ENCODE measurements at regions not wholly inside any gene's neighbourhood (a gene's known extent, or its start where the extent isn't known, plus 50 kb on each side); places are given as distances from the start of the nearest gene placed in this dataset.

DNA sequence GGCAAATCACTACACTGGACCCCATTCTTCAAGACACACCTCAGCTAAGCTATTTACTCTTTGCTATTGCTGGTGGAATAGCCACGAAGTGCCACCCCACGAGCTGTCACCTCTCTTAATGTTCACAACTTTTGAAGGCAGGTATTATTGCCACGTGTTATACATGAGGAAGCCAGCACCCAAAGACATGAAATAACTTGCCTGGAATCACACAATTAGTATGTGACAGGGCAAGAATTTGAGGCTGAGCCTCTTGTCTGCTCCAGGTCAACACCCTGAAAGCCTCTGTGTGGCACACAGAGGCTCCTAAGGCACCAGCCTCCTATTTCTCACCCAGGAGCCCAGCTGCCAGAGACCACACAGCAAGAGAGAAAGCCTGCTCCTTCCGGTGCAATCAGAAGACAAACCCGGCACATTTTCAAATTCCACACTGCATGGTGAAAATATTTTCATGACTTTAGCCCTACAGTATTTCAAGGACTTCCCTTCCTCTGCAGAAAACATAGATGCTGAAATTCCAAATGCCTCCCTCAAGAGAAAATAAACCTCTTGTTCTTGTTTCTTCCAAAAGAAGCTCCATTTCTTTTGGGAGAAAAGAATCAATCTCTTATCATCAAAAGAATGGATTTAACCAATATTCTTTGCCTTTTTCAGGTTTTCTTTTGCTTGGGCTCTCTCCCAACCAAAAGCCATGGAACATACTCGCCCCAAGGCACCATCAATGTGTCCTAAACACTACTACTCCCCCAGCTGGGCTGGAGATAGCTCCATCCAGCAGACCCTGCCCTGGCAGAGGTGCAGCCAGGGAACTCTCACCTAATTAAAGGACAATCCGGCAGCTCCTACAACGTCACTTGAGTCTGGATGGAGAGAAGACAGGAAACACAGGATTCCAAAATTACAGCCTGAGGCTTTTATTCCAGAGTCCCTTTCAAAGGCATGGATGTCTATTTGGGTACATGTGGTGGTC lies 84.7 kb upstream of the THBS1 start:
- TF ChIP-seq, protein P1, sequence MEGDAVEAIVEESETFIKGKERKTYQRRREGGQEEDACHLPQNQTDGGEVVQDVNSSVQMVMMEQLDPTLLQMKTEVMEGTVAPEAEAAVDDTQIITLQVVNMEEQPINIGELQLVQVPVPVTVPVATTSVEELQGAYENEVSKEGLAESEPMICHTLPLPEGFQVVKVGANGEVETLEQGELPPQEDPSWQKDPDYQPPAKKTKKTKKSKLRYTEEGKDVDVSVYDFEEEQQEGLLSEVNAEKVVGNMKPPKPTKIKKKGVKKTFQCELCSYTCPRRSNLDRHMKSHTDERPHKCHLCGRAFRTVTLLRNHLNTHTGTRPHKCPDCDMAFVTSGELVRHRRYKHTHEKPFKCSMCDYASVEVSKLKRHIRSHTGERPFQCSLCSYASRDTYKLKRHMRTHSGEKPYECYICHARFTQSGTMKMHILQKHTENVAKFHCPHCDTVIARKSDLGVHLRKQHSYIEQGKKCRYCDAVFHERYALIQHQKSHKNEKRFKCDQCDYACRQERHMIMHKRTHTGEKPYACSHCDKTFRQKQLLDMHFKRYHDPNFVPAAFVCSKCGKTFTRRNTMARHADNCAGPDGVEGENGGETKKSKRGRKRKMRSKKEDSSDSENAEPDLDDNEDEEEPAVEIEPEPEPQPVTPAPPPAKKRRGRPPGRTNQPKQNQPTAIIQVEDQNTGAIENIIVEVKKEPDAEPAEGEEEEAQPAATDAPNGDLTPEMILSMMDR (IDR thresholded peaks at IDR 0.05; ENCODE audit: control extremely low read depth, extremely low read depth, low read depth, missing control alignments): no peak
- ChIA-PET CTCF (interaction anchor here (0.8 to 1.4 kb wide), 2 partner anchors 15 to 26 kb away, joined by 3 to 4 read pairs; no protein-coding TSS in a partner anchor), POLR2A (no interaction called here)
- no peak for DNase-seq (ENCODE audit: extremely low spot score)

DNA sequence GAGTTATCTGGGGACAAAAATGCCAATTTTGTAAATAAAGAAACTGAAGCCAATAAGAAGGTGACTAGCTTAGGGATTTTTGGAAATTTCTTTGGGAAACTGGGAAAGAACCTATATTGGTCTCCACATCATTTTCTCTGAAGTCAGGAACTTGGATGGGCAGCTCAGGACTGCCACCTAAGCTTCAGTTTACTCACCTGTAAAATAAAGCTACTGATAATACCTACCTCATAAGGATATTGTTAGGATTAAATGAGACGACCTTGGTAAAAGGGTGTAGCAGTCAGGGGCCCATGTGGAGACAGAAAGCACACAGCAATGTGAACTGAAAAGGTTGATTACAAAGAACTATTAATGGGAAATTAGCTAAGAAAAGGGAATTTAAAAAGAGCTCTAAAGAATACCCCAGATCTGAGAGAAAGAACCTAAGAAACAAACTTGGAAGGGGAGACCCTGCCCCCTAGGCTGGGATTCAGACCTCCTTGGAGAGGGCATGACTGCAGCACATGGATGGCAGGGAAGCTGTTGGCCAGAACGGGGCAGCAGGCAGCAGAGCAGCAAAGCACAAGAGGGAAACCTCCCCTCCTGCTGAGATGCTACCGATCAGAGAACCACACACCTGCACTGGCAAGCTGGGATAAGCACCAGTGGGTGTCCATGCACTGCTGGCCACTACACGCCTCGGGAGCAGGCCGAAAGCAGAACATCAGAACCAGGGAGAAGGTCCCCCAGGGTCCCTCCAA lies 83.7 kb upstream of the THBS1 start:
- ChIA-PET CTCF (interaction anchor here (1.3 to 1.8 kb wide), 4 partner anchors 9 to 83 kb away, joined by 3 to 5 read pairs (median 4); partner anchors contain the start of gene THBS1), POLR2A (no interaction called here)

DNA sequence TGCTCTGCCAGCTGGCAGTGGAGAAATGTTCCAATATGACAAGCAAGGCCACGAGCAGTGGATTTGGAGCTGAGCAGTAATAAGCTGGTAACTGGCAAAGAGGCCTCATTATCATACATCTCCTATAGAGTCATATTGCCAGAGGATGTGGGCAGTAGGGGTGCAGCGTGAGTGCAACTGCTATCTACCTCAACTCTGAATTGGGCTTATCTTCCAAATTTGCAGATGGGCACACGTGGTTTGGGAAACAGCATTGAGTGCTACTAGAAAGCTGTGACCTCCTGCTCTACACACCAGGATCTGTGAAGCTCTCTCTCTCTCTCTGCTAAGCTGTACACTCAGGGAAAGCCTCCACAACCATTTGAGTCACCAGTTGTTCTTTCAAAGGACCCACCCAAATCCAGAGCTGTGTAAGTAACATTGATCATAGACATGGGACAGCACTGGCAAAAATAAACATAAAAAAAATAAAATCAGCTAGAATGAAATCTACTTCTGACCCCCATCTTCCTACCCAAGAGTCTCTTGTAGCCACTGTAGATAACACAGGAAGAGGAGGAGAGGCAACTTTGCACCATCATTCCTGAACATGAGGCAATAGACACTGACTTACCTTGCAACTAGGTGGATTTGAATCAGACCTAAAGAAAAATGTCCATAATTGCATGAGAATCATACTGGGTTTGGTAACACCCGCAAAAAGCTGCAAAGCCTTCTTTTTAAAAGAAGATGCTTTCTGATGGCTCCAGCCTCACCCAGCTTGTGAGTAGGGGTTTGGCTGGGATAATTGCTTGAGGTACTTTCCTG lies 82.9 kb upstream of the THBS1 start:
- TF ChIP-seq, protein P1 (IDR thresholded peaks at IDR 0.05; ENCODE audit: control extremely low read depth, extremely low read depth, low read depth, missing control alignments): no peak
- no peak for DNase-seq (ENCODE audit: extremely low spot score)
- ChIA-PET CTCF (interaction anchor here (1.3 to 1.8 kb wide), 3 partner anchors 10 to 82 kb away, joined by 3 to 5 read pairs (median 3); partner anchors contain the start of gene THBS1), POLR2A (no interaction called here)

More for the DNA sequence above, 83.7 kb upstream of the THBS1 start:
- TF ChIP-seq, protein P1 (IDR thresholded peaks at IDR 0.05; ENCODE audit: control extremely low read depth, extremely low read depth, low read depth, missing control alignments): no peak
- DNase-seq (ENCODE audit: extremely low spot score): no peak

DNA sequence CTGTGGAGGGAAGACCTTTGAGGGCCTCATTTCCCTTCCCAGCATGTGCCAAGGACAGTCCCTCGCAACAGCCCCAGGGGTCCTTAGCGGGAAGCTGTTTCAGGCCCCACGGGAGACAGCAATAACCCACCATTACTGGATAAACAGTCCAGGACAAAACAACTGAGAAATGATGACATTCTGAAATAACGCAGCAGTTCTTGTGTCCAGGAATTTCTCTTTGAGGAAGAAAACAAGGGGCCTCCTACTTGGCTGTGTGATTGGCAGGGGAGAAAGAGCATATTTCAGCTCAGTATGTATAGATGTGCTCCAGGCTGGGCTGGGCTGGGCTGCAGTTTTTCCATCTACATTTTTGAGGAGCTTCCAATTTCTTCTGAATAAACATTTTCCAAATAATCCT lies 82.2 kb upstream of the THBS1 start:
- DNase-seq (ENCODE audit: extremely low spot score): no peak
- ChIA-PET POLR2A (no interaction called here), CTCF (interaction anchor here (1.8 kb wide), 1 partner anchor 11 kb away, joined by 5 read pairs; no protein-coding TSS in a partner anchor)
- TF ChIP-seq, protein P1 (IDR thresholded peaks at IDR 0.05; ENCODE audit: control extremely low read depth, extremely low read depth, low read depth, missing control alignments): no peak

DNA sequence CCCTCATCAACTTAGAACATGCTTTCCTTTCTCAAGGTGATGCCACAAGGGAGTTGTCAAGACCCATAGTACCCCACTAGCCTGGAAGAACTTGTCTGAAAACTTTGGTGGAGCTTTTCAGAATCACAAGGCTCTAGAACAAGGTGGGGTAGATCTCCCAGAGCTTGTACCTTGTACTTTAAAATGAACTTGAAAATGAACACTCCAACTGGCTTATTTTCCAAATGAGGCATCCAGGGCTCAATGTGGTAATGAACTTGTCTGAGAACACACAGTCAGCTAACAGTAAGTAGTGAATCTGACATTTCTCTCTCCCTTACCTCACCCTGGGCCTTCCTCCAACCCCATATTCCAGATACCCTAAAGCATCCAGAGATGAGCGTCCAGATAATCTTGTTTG lies 81.8 kb upstream of the THBS1 start:
- DNase-seq (ENCODE audit: extremely low spot score): no peak
- ChIA-PET POLR2A (no interaction called here), CTCF (interaction anchor here (1.8 kb wide), 1 partner anchor 11 kb away, joined by 5 read pairs; no protein-coding TSS in a partner anchor)
- TF ChIP-seq, protein P1 (IDR thresholded peaks at IDR 0.05; ENCODE audit: control extremely low read depth, extremely low read depth, low read depth, missing control alignments): no peak

All from GM10248 (cell line).